ENCODE measurements at regions not wholly inside any gene's neighbourhood (a gene's known extent, or its start where the extent isn't known, plus 50 kb on each side); places are given as distances from the start of the nearest gene placed in this dataset.

- TF ChIP-seq CTCF (conservative IDR thresholded peaks at IDR 0.05; ENCODE audit: low read depth, low read length) (no peak), RFX5 (IDR thresholded peaks at IDR 0.05; ENCODE audit: low read depth, low read length) (no peak)
Observed at GRCh38 chr5:171577042-171577758, 157.8 kb downstream of the FGF18 start.
